Neural cell (in vitro differentiated cells): ENCODE measurements at regions not wholly inside any gene's neighbourhood (a gene's known extent, or its start where the extent isn't known, plus 50 kb on each side); places are given as distances from the start of the nearest gene placed in this dataset.

ENCODE experiments used
- EP300 ChIP-seq: fragments of 450-650 bp; conservative IDR thresholded peaks from 2 replicates; pipeline ENCODE4 v1.6.1; 2014; ENCODE audit warnings: antibody characterized with exemption, mild to moderate bottlenecking, moderate library complexity; ENCODE audit not compliant: poor library complexity, severe bottlenecking
- TF ChIP-seq, protein P1 (sequence below): fragments of 450-650 bp; IDR thresholded peaks from 2 replicates; pipeline ENCODE4 v1.5.1; 2014; ENCODE audit warnings: antibody characterized with exemption, mild to moderate bottlenecking, moderate library complexity; ENCODE audit not compliant: poor library complexity, severe bottlenecking

DNA sequence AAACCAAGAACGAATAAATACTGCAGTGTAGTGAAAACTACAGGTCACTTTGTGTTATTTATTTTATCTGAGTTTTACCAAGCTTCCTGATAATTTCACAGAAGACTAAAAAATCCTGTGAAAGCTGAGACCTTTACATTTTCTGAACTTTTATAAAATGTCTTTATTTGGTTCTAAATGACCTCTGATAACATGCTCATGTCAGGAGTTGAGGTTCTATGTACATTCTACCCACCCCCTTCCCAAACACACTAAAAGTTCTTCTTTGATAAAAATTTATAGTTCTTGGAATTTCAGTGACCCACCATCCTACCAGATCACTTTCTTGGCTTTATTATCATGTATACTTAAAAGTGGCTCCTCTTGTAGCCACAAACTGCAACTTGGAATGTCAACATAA is 463.1 kb downstream of the PIK3C3 start:
- TF ChIP-seq, protein P1, sequence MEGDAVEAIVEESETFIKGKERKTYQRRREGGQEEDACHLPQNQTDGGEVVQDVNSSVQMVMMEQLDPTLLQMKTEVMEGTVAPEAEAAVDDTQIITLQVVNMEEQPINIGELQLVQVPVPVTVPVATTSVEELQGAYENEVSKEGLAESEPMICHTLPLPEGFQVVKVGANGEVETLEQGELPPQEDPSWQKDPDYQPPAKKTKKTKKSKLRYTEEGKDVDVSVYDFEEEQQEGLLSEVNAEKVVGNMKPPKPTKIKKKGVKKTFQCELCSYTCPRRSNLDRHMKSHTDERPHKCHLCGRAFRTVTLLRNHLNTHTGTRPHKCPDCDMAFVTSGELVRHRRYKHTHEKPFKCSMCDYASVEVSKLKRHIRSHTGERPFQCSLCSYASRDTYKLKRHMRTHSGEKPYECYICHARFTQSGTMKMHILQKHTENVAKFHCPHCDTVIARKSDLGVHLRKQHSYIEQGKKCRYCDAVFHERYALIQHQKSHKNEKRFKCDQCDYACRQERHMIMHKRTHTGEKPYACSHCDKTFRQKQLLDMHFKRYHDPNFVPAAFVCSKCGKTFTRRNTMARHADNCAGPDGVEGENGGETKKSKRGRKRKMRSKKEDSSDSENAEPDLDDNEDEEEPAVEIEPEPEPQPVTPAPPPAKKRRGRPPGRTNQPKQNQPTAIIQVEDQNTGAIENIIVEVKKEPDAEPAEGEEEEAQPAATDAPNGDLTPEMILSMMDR: no peak
- TF ChIP-seq EP300: no peak
